Aorta (tissue), 5 donors: ENCODE measurements at regions not wholly inside any gene's neighbourhood (a gene's known extent, or its start where the extent isn't known, plus 50 kb on each side); places are given as distances from the start of the nearest gene placed in this dataset.
"Not testable (repeated sequence)": the region's sequence is repeated elsewhere in the genome, so short reads cannot be mapped to it uniquely, and the experiment has no call there.

Source experiments
- ATAC-seq: fragments of 200-7000 bp; cut with Tn5 transposase; one replicate; pipeline ENCODE4 v1.9.1; 2022; ENCODE audit warnings: moderate library complexity; ENCODE audit not compliant: low FRiP score
- DNase-seq, 2 donors: peaks; one replicate each; pipeline ENCODE4 v3.0.0-alpha.2; 2020
- H3K27ac ChIP-seq, 2 donors: one replicate each; pipeline ENCODE4 v1.5.1; 2013; ENCODE audit warnings: low read length in 2 of 2, mild to moderate bottlenecking in 2 of 2, moderate library complexity in 2 of 2, control low read depth in 1 of 2, inconsistent platforms in 1 of 2, low read depth in 1 of 2
- H3K27me3 ChIP-seq, 2 donors: one replicate each; pipeline ENCODE4 v1.6.1; 2013; ENCODE audit warnings: control low read depth in 1 of 2, low read length in 1 of 2, mild to moderate bottlenecking in 1 of 2, moderate library complexity in 1 of 2; ENCODE audit not compliant: insufficient read depth in 2 of 2, control insufficient read depth in 1 of 2
- H3K36me3 ChIP-seq, 2 donors: one replicate each; pipeline ENCODE4 v1.6.1; 2013; ENCODE audit warnings: control low read depth in 1 of 2, low read length in 1 of 2, mild to moderate bottlenecking in 1 of 2; ENCODE audit not compliant: insufficient read depth in 2 of 2, control insufficient read depth in 1 of 2
- H3K4me1 ChIP-seq, 2 donors: one replicate each; pipeline ENCODE4 v1.6.1; 2013; ENCODE audit warnings: low read length in 2 of 2, control low read depth in 1 of 2, mild to moderate bottlenecking in 1 of 2, moderate library complexity in 1 of 2; ENCODE audit not compliant: insufficient read depth in 2 of 2, control insufficient read depth in 1 of 2
- H3K4me3 ChIP-seq, 2 donors: one replicate each; pipeline ENCODE4 v1.5.1; 2013; ENCODE audit warnings: low read length in 2 of 2, control low read depth in 1 of 2, mild to moderate bottlenecking in 1 of 2
- H3K9me3 ChIP-seq: one replicate; pipeline ENCODE4 v1.6.1; 2013; ENCODE audit warnings: mild to moderate bottlenecking, low read length; ENCODE audit not compliant: control insufficient read depth
- WGBS, 2 donors: extraction: QIAGEN DNeasy Blood & Tissue Kit; methylation state at CpG; one replicate each; pipeline ENCODE4 v1.1.7; 2013; 5-methylcytosine and 5-hydroxymethylcytosine counted together
- intact Hi-C, 2 donors: fragments of 100-400 bp; cut with DNase I; formaldehyde crosslinking; loops; one replicate each; pipeline versions ENCODE4 v1.14.2 to v1.15.0; 2022
- donor health status: healthy with polysubstance abuse.
- donor health status: Bipolar disorder and iron deficiency.
- donor health status: DM: no; HTN: no; CAD: no.
- donor health status: DM: no; HTN: no; CAD: no.
- donor health status: DM: yes; HTN: yes; CAD: no.

- WGBS, 2 donors = 7 to 9% methylated on average over 1 of the region's 1 CpG
- H3K36me3 ChIP-seq = no peaks in the 10 kb centered on the region
- H3K27ac ChIP-seq = no peak overlapping the region
- H3K4me1 ChIP-seq = no peaks in the 10 kb centered on the region
- no peaks in the 10 kb centered on the region for H3K27me3 ChIP-seq
- no peak for DNase-seq
- intact Hi-C loops = no loop called here
- H3K9me3 ChIP-seq = no peaks in the 10 kb centered on the region
- H3K4me3 ChIP-seq = no peak overlapping the region
- no peak for ATAC-seq
Observed at GRCh38 chr7:127473409-127473808, 80.9 kb upstream of the ZNF800 start.

DNA sequence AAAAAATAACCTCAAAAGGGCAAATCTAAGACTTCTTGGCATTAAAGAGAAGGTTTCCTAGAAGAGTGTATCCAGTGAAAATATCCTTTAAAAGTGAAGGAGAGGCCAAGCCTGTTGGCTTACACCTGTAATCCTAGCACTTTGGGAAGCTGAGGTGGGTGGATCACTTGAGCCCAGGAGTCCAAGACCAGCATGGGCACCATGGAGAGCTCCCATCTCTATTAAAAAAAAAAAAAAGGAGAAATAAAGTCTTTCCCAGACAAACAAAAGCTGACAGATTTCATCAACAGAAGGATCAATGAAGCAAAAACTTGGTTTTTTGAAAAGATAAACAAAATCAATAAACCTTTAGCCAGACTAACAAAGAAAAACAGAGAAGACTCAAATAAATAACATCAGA is 67.6 kb upstream of the ZNF800 start:
- no peak overlapping the region for H3K27ac ChIP-seq
- no peaks in the 10 kb centered on the region for H3K27me3 ChIP-seq
- intact Hi-C loops = no loop called here
- no peak overlapping the region for H3K4me3 ChIP-seq
- H3K36me3 ChIP-seq = no peaks in the 10 kb centered on the region
- DNase-seq = no peak
- ATAC-seq = no peak
- H3K4me1 ChIP-seq = no peaks in the 10 kb centered on the region
- no peaks in the 10 kb centered on the region for H3K9me3 ChIP-seq

GRCh38 chr7:127451258-127451657 is 58.8 kb upstream of the ZNF800 start:
- DNase-seq, H3K27me3 ChIP-seq, H3K4me1 ChIP-seq, H3K4me3 ChIP-seq, H3K27ac ChIP-seq, intact Hi-C loops, ATAC-seq, H3K36me3 ChIP-seq: not testable (repeated sequence)
- H3K9me3 ChIP-seq = peaks cover 12% of the 10 kb centered on the region
- WGBS, 2 donors = 66 to 75% methylated on average over 10 of the region's 10 CpGs

DNA sequence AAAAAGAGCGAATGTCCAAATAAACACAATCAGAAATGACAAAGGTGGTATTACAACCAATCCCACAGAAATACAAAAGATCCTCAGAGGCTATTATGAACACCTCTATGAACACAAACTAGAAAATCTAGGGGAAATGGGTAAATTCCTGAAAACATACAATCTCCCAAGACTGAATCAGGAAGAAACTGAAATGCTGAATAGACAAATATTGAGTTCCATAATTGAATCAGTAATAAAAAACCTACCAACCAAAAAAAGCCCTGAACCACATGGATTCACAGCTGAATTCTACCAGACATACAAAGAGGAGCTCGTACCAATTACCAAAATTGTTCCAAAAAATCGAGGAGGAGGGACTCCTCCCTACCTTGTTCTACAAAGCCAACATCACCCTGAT is 56.1 kb upstream of the ZNF800 start:
- ATAC-seq = no peak
- Histone ChIP-seq H3K27ac (no peak overlapping the region), H3K36me3 (no peaks in the 10 kb centered on the region), H3K4me3 (no peak overlapping the region), H3K9me3 (peaks cover 14% of the 10 kb centered on the region), H3K27me3 (no peaks in the 10 kb centered on the region), H3K4me1 (no peaks in the 10 kb centered on the region)
- intact Hi-C loops = no loop called here
- DNase-seq = no peak
- WGBS, 2 donors = 49 to 51% methylated on average over 3 of the region's 3 CpGs

DNA sequence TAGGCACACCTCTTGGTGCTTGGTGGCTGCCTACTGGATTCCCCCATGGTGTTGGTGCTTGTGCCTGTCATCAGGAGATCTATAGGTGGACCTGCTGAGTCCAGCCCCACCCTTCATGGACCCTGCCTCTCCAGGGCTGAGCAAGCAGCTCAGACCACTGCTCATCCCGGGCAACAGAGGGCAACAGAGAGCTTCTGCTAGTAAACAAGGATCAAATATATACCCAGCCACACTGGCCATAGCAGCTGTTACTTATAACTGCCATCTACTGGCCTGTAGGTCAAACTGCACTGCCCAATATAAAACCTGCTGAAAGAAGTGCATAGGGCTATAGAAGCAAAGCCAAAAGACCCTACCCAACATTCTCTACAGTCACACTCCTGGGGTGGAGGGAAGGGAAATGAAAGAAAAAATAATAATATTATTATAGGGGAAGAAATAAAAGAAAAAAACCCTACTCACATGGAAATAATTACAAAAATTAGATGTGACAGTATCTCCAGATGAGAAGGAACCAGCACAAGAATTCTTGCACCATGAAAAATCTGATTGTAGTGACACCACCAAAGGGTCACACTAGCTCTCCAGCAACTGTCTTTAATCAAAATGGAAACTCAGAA is 54.9 kb upstream of the ZNF800 start:
- Histone ChIP-seq H3K27me3 (no peaks in the 10 kb centered on the region), H3K4me3 (no peak overlapping the region), H3K27ac (no peak overlapping the region), H3K9me3 (peaks cover 14% of the 10 kb centered on the region), H3K4me1 (no peaks in the 10 kb centered on the region), H3K36me3 (no peaks in the 10 kb centered on the region)
- intact Hi-C loops = no loop called here
- ATAC-seq (peak; percentile 29), DNase-seq (no peak)
- WGBS, 2 donors = 0% methylated on average over 1 of the region's 1 CpG

- Histone ChIP-seq H3K36me3 (no peaks in the 10 kb centered on the region), H3K9me3 (peaks cover 14% of the 10 kb centered on the region), H3K4me1 (no peaks in the 10 kb centered on the region), H3K27ac (no peak overlapping the region), H3K4me3 (no peak overlapping the region), H3K27me3 (no peaks in the 10 kb centered on the region)
- intact Hi-C loops = no loop called here
- no peak for ATAC-seq
- WGBS, 2 donors = 81 to 92% methylated on average over 2 of the region's 2 CpGs
- no peak for DNase-seq
Observed at GRCh38 chr7:127446842-127447241, 54.3 kb upstream of the ZNF800 start.
